Loucy (cell line): ENCODE measurements at regions not wholly inside any gene's neighbourhood (a gene's known extent, or its start where the extent isn't known, plus 50 kb on each side); places are given as distances from the start of the nearest gene placed in this dataset.

Source experiments
- CTCF ChIP-seq: fragments of 200-600 bp; sonication (generic); conservative IDR thresholded peaks from 2 replicates; pipeline ENCODE4 v1.5.1; 2014; ENCODE audit warnings: mild to moderate bottlenecking, antibody characterized with exemption, low read length
- EZH2phosphoT487 ChIP-seq: fragments of 200-600 bp; IDR thresholded peaks from 2 replicates; pipeline ENCODE4 v1.6.1; 2018; ENCODE audit warnings: antibody characterized with exemption, mild to moderate bottlenecking, moderate library complexity, borderline replicate concordance

DNA sequence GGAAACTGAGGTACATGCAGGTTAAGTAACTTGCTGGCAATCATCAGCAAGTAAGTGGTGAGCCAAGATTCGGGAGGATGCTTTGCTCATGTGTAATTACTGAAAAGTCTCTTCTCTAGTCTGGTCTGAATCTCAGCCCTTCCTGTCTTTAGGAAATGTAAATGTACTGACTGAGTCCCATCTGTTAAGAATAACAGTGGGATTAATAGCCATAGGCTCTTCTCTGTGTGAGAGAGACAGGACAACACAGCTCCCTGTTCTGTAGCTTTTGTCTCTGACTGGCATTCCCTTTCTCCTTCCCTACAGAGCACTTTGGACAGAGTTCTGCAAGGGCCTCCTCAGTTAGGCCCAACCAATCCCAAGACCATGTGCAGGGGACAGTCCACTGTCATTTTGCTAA, 131.3 kb upstream of the OGFRL1 start:
- TF ChIP-seq CTCF (no peak), EZH2phosphoT487 (no peak)
